Nucleus accumbens (tissue), 56 donors: ENCODE measurements at regions not wholly inside any gene's neighbourhood (a gene's known extent, or its start where the extent isn't known, plus 50 kb on each side); places are given as distances from the start of the nearest gene placed in this dataset.

ENCODE experiments used
- DNase-seq, 56 donors: peaks; one replicate each; lab custom pipeline; 2025; lab: John Stamatoyannopoulos, UW

DNA sequence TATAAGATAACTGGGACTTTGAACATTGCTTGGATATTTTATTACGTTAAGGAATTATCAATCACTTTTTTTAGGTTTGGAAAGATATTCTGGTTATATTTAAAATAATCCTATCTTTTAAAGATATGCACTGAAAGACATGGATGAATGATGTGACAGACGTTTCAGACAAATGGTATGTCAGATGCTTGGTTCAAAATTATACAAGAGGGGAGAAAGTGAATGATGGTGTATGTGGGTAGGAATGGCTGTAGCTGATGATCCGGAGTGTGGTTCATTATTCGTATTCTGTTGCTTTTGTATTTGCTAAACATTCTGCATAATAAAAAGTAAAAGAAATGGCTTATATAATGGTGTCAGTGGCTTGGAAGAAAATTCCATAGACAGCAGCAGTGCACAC lies 51.0 kb upstream of the SNRPB2 start:
- DNase-seq: no peak

DNA sequence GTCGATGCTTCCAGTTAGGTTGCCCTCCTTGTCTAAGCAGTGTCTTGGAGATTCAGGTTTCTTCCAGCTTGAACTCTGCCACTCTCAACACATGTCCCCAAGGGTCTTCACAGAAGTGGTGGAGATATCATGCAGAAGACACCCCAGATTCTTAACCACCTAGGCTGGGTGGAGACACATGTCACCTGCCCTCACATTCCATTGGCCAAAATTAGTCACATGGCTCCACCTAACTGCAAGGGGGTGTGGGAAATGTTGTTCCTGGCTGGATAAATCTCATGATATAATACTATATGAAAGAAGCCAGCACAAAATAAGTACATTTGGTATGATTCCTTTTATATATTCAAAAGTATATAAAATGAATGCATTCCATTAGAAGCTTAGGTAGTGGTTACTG lies 52.9 kb upstream of the SNRPB2 start:
- DNase-seq: no peak

DNA sequence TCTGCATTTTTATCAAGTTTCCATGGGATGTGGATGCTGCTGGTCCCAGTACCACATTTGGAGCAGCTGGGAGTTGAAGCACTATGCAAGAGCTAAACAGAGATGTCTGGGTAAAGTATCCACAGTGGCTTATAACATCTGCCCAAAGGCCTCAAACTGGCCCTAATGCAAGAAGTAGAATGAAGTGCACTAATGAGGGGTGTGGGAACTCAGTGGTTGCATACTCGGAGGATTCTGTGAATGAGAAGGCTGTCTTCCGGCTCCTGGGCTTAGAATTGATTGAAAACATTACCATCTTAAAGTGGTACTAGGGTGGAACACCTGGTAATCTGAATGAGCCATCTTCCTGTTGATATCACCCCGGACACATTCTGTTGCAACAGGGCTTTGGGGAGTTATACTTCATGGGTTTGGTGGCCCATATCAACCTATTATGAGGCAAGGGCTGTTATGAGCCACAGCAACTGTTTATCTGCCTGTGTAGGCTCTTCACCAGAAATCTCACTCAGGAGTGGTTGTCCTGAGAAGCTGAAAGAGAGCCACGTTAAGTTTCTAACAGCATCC lies 54.7 kb upstream of the SNRPB2 start:
- DNase-seq: no peak

DNA sequence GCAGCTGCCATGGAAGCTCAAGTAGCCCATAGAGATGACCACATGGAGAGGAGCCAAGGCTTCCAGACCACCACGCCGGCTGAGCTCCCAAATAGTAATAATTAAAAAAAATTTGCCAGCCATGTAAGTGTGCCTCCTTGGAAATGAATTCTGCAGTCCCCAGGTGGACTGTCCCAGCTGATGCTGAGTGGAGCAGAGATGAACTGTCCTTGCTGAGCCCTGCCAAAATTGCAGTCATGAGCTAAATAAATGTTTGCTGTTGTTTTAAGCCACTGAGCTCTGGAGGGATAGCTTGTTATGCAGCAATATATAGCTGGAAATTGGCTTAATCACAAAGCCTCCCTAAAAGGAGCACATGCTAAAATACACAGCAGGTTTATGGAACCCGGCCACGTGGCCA lies 55.6 kb upstream of the SNRPB2 start:
- no peak for DNase-seq

DNA sequence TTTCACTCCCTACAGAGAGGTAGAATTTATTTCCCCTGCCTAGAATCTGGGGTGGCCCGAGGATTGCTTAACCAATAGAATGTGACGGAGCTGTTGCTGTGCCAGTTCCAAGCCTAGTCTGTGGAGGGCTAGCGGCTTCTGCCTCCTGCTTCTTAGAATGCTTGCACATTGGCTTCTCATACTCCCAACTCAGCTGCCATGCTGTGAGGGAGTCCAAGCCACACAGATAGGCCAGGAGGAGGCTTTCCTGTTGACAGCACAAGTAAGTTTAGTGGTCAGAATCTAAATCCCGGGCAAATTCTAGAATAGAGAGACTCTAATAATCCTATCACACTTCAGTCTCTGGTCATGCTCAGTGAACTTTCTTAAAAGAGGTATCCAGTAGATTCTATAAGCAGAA lies 57.5 kb upstream of the SNRPB2 start:
- DNase-seq: no peak

DNA sequence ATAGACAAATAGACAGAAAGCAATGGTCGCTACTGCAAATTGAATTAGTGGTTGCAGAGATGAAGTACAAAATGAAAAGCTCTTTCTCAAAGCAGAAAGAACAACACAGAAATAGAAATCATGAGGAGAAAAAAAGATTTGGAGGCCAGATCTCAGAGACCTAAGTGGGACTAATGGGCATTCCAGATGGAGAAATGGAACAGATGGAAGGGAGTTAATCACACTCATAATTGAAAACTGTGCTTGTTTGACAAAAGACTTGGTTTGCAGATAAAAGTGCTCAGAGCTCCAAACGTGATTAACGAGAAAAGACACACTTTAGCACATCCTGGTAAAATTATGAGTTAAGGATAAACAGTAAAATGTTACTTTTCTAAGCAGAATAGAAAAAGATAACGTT lies 58.1 kb upstream of the SNRPB2 start:
- DNase-seq: no peak

DNA sequence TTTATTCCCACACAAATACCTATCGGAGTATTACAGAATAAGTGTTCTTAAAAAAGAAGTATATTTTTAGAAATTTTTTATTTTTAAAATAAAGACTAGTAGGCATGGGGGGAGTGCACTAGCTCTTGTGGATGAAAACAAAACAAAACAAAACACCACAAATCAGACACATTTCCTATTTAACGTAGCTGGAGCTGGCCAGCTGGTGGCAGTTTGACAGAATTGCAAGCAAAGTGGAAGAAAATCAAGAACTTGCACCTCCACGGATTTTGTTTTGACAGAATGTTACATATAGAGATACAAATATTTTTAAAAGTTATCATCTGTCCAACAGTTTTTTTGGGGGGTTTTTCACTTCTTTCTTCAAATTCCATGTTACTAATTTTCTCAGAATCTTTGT lies 63.6 kb upstream of the SNRPB2 start:
- DNase-seq: no peak

DNA sequence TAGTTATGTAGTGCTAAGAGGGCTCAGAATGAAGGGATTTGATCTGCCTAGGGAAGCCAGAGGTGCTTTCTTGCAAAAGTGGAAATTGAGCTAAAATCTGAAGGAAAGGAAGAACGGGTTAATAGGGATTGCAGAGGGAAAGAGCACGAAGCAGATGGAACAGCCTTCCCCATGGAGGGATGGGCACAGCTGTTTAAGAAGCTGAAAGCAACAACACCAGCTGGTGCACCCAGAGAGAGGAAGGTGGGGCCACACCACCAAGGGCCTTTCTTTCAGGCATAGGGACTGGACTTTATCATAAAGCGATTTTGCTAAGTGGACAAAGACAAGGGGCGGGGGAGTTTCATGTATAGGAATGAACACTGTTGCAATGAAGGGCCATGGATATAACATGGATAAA lies 65.8 kb upstream of the SNRPB2 start:
- DNase-seq: no peak

DNA sequence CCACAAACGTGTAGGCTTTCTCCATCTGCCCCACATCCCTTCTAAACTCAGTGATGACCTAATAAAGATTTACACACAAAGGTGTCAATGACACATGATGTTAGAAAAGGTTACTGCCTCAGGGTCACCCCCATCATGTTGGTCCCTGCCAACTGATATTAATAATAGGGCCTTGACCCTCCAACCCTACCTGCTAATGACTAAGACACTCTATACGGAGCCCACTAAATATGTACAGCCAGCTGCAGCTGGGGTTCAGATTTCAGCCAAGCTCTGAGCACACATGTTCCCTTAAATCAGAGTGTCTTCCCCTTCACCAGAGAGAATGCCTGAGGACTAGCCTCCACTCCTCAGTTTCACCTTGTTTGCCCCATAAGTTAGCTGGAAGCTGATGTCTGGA lies 67.4 kb upstream of the SNRPB2 start:
- DNase-seq: no peak

DNA sequence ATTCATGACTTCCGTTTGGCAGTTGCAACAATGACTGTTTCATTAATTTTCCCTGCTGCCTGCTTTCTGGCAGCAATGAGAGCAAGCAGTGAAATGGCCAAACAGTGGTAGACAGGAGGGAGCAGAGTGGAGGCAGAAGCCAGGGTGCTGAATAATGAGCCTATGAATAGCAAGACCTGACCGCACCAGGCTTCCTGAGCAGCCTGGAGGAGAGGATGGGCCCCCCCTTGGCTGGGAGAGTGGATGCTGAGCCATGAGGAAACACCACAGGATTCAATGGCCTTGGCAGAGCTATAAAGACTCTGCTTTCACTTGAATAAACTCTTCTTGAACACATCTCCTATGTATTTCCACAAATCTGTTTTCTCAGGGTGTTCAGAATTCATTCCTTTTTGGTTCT lies 68.1 kb upstream of the SNRPB2 start:
- peak in 51 of 56 donors; percentile 0 to 83 (median 34) for DNase-seq

DNA sequence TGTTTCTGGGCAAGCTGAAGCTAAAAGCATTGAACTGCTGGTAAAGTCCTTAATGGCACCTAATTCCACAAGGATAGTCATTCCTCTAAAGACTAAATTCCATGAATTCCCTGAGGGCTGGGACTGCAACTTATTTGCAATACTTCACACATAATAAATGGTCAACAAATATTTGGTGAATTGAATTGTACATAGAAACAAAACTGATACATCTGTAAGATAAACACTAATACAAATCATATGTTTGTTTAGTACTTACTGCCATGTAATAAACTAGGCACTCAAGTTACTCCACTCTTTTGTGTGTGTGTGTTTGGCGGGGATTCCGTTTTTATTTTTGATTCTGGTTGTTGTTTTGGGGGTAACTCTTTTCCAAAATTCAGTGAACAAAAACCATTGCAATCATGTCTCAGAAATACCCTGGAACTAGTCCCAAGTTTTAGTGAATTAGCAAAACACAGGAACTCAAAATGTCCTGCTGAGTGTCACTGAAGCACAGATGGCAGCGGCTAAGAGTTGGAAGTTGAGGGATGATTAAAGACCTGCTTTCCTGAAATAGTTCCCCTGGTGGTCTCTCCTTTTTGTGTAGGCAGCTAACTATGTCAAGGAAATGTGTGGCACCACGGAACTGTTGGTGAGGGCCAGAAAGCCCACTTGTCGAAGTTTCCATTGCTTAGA lies 74.8 kb upstream of the SNRPB2 start:
- DNase-seq: no peak

DNA sequence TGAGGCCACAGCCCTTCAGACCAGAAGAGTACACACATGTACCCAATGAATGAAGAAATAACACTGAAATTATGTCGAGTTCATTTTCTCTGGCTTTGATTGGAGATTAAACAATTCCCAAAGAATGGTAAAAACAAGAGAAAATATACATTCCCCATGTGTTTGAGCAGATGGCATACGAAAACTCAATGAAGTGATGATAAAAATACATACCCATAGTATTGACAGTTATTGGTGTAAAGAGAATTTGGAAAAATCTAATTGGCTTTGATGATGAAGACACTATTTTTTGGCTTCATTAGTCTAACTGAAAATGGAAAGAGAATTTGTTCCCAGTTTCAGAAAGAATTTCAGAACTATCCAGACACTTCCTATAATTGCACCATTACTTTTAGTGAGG lies 76.6 kb upstream of the SNRPB2 start:
- no peak for DNase-seq

DNA sequence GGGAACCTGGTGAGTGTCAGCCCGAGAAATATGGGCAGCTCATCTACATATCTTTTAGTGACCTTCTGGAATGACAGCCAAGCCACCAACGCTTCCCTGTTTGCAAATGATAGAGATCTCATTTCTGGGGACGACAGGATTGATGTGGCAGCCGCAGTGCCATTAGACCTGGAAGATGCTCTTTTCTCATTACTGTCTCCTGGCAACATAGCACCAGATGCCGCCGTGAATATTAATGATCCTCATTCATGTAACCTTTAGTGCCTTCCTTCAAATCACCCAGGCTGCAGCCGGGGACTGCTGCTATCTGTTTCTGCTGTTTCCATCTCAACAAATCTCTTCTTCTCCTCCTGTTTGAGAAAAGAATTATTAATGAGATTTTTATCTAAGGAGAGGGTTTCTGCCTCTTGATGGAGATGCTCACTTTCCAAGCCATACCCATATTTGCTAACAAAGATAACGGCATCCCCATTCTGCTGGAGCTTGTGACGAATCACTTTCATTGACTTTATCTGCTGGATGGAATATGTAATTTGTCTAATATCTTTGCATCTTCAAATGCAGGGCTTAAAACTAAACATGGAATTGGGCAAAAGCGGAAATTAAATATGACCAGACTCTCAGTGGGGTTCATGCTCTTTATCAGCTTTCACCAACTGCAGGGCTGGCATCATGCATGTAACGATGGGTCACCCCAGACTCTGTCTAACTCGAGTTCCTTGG lies 74.8 kb upstream of the KIF16B start:
- peak in 5 of 56 donors; percentile 1 to 15 (median 4) for DNase-seq

DNA sequence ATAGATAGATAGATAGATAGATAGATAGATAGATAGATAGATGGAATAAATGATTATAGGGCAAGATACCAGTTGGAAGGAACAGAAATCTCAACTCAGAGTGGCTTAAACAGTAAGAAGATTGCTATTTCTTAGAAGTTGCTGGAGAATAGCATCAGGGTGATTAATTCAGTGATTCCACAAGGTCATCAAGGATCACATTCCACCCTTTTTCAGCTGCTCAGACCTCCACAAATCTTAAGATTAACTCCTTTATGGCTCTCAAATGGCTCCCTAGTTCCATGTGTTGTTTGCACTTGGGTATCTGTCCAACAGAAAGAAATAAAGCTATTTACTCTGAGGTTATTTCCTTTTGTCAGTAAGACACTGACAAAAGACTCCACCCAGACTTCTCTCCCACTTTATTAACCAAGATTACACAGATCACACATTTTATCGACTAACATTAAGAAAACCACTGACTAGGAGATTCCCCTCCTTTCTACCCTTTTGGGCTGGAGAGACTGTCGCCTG lies 68.3 kb upstream of the KIF16B start:
- no peak for DNase-seq

DNA sequence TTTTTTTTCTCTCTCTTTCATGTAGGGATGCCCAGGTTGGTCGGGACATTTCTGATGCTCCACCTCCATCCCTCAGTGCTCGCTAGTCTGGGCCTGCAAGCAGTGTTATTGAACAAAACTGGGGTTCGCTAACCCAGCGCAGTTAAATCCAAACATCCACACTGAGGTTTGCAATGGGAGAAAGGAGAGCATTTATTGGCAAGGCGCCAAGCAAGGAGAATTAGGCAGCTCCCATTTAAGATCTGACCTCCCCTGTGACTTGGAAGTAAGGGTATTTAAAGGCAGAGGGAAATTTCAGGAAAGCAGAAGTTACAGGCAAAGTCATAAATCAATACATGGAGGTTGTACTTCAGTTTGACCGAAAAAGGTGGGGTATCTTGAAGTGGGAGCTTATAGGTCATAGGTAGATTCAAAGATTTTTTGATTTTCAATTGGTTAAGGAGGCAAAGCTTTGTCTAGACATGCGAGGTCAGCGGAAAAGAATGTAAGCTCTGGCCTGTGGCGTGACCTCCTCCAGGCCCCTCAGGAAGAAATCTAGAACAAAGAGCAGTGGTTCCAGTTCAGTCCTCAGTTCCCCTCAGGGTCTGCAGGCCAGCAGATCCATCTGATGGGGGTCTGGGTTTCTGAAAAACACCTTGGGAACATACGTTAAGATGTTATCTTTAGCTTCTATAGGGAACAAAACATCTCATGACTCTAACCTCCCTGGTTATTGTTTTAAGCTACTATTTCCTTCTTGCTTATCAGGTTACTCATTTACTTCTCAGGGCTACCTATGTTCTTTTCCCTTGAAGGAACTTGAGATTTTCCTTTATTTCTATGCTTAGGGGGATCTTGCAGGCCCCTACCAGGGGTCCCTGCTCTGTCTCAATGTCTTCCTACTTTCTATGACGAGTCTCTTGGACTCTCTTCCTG lies 66.0 kb upstream of the KIF16B start:
- no peak for DNase-seq

DNA sequence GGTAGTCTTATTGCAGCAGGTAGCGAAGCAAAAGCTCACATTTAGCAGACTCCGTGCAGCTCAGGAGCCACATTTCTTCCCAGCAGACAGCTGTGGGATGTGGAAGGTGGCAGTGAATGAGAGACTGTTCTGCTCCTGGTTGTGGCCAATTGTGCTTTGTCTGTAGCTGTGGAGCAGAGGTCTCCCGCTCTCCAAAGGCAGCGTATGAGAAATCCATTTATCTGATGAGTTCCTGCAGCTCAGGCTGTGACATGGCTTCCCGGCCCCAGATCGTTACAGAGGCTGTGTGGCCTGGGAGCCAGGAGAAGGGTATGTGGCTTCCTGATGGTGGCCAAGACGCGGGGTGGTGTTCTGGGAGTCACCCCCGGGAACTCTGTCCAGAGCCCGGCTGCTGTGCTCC lies 64.5 kb upstream of the KIF16B start:
- no peak for DNase-seq

DNA sequence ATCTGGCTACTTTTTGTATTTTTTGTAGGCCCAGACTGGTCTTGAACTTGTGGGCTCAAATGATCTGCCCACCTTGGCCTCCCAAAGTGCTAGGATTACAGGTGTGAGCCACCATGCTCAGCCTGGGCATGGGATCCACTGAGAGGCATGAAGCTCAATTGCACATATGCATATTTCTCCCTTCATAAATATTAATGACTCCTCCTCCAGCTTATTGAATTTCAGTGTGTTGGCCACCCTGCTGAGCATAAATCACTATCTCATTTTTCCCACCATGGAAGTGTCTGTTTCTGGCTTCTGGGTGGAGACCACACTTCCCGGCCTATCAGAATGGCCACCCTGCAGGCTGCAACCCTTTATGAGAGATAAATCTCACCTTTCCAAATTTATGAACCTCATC lies 53.6 kb upstream of the KIF16B start:
- DNase-seq: no peak

DNA sequence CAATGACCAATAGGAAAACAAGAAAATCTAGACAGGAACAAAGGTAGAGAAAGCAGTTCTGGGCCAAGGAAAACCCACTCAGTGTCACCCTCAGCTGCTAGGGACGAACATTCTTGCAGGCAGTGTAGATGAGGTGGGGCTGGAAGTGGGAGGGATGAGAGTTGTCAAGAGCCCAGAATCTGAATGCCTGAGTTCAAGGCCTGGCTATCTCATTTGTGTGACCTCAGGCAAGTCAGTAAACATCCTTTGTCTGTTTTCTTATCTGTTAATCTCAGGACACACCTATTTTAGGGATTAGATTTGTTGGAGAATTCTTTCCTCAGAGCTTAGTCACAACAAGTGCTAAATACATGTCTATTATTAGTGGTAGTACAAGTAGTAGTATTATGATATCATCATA lies 50.9 kb upstream of the KIF16B start:
- DNase-seq: no peak
